GM13976 (cell line): ENCODE measurements at regions not wholly inside any gene's neighbourhood (a gene's known extent, or its start where the extent isn't known, plus 50 kb on each side); places are given as distances from the start of the nearest gene placed in this dataset.
"Not testable (repeated sequence)": the region's sequence is repeated elsewhere in the genome, so short reads cannot be mapped to it uniquely, and the experiment has no call there.

Experiments
- DNase-seq: peaks from one replicate; pipeline ENCODE4 v3.0.0; 2012; ENCODE audit warnings: low spot score
- in situ Hi-C: fragments of 300-500 bp; cut with MboI; formaldehyde crosslinking; loops from one replicate; pipeline ENCODE4 v1.12.0; 2022; ENCODE audit warnings: low sequenced_read_pairs, mixed read lengths, inconsistent platforms; ENCODE audit not compliant: unreplicated experiment
- TF ChIP-seq, protein P1 (sequence below): IDR thresholded peaks from 2 replicates; pipeline ENCODE4 v1.5.1; 2012; ENCODE audit warnings: borderline replicate concordance, mild to moderate bottlenecking; ENCODE audit not compliant: insufficient read depth; ENCODE audit errors: extremely low read depth, missing control alignments, control extremely low read depth

DNA sequence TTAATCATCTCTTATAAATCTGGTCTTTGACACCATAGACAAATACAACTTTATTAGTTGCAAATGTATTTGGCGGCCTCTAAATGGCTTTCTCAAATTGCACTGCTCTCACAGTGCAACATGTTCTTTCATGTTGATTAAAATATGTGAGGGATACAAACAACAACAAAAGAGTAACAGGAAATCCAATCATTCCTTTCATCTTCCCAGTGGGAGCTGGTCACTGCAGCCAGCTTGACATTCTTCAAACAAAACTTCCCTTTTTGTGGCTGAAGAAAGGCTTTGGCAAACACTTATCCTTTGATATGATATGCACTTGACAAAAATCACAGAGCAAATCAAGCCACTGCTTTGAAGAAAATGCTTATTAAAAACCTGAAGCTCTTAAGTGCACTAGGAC, 973.6 kb downstream of the EPHA3 start:
- DNase-seq = no peak
- TF ChIP-seq, protein P1, sequence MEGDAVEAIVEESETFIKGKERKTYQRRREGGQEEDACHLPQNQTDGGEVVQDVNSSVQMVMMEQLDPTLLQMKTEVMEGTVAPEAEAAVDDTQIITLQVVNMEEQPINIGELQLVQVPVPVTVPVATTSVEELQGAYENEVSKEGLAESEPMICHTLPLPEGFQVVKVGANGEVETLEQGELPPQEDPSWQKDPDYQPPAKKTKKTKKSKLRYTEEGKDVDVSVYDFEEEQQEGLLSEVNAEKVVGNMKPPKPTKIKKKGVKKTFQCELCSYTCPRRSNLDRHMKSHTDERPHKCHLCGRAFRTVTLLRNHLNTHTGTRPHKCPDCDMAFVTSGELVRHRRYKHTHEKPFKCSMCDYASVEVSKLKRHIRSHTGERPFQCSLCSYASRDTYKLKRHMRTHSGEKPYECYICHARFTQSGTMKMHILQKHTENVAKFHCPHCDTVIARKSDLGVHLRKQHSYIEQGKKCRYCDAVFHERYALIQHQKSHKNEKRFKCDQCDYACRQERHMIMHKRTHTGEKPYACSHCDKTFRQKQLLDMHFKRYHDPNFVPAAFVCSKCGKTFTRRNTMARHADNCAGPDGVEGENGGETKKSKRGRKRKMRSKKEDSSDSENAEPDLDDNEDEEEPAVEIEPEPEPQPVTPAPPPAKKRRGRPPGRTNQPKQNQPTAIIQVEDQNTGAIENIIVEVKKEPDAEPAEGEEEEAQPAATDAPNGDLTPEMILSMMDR = no peak
- in situ Hi-C loops = loop anchor here (25.0 kb wide), 1 partner anchor 1869 kb away; no protein-coding TSS in a partner anchor

DNA sequence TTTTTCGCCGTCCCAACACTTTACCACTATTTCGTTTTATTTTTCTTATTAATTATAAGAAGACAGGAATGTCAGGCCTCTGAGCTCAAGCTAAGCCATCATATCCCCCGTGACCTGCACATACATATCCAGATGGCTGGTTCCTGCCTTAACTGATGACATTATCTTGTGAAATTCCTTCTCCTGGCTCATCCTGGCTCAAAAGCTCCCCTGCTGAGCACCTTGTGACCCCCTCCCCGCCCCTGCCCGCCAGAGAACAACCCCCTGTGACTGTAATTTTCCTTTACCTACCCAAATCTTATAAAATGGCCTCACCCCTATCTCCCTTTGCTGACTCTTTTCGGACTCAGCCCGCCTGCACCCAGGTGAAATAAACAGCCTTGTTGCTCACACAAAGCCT, 978.9 kb downstream of the EPHA3 start:
- not testable (repeated sequence) for DNase-seq
- in situ Hi-C loops = loop anchor here (25.0 kb wide), 1 partner anchor 1874 kb away; no protein-coding TSS in a partner anchor

DNA sequence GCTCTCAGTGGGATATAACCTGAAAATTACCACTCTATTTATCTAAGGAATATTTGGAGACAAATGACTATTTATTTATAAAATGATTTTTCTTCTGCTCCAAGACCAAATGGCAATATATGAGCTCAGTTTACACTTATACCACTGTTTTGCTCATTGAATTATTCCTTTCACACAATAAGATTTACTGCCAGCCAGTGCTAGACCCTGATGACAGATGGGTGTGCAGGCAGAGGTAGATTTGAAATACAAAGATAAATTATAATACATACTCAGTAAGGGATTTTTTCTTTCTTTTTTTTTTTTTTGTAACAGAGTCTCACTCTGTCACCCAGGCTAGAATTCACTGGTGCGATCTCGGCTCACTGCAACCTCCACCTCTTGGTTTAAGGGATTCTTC, 980.3 kb downstream of the EPHA3 start:
- in situ Hi-C loops = loop anchor here (25.0 kb wide), 1 partner anchor 1875 kb away; no protein-coding TSS in a partner anchor
- TF ChIP-seq, protein P1 = no peak
- no peak for DNase-seq

DNA sequence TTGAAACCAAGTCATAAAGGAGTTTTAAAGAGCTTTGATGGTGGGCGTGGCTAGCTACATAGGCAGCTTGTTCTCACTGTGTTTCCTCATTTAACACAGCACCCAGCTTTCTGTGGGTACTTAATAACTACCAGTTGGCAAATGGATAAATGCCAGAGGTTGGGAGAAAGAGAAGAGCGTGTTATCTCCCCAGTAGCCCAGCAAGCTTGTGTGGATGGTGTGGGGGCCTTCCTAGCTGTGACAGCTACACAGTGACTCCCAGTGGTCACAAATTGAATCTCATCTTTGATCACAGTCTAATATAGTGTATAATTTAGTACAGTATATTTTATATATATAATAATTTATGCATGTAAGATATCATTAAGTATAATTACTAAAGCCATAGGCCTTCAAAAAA, 984.1 kb downstream of the EPHA3 start:
- in situ Hi-C loops = loop anchor here (25.0 kb wide), 1 partner anchor 1879 kb away; no protein-coding TSS in a partner anchor
- TF ChIP-seq, protein P1 = peak; percentile 27
- DNase-seq = no peak

DNA sequence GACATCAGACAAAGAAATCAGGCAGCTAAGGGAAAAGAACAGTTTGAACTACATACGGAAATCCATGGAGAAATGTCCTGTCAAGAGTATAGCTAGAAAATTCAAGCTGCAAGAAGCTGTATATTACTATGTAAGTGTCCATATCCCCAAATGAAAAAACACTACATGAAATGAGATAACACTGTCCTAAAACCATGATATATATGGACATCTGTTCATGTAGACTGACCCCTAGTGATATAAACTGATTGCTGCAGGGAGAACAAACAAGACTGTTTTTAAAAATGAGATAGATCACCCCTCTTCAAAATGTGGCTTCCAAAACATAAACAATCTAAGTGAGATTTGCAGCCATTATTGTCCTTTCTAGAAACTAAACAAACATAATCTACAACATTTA, 985.6 kb downstream of the EPHA3 start:
- peak; percentile 1 for DNase-seq
- in situ Hi-C loops = loop anchor here (25.0 kb wide), 1 partner anchor 1881 kb away; no protein-coding TSS in a partner anchor

DNA sequence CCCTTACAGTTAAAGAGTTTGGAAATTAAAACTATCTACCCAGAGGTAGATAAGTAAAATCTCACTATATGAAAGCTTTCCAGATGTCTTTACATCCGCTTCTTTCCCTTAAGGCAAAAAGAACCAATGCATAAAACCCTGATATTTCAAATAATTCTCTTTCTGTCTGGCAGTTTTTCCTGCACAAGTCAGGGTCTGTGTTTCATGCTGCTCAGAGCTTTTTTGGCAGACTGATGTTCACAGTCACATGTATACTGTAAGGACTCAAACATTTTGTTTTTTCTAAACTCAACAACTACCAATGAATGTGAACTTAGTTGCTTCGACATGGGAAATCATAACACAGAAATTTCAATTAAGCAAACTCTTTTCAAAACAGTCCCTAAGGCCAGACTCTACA, 988.4 kb downstream of the EPHA3 start:
- in situ Hi-C loops = loop anchor here (25.0 kb wide), 1 partner anchor 1884 kb away; no protein-coding TSS in a partner anchor
- no peak for DNase-seq
- TF ChIP-seq, protein P1 = no peak

More for the DNA sequence above, 985.6 kb downstream of the EPHA3 start:
- TF ChIP-seq, protein P1 = no peak

DNA sequence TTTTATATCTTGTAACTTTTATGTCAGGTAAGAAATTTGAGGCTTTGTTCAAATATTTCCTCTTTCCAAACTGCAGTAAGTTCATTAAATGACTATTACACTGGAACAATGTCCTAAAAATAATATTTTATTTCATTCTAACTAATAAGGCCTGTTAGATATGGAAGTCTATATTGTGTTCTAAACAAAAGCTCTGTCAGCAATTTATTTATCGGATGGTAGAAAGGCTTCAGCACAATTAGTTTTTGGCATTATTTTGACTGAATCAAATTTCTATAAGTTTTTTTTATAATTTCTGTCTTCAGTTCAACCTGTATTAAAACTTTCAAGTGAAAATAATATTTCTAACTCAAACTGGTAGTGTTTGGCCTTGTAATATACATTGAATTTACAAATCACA, 992.1 kb downstream of the EPHA3 start:
- TF ChIP-seq, protein P1 = no peak
- in situ Hi-C loops = loop anchor here (25.0 kb wide), 1 partner anchor 1887 kb away; no protein-coding TSS in a partner anchor
- DNase-seq = no peak
